ENCODE measurements at regions not wholly inside any gene's neighbourhood (a gene's known extent, or its start where the extent isn't known, plus 50 kb on each side); places are given as distances from the start of the nearest gene placed in this dataset.

- Mint-ChIP-seq H3K4me3 (no peak overlapping the region), H3K36me3 (ENCODE audit: low read depth) (no peaks in the 10 kb centered on the region), H3K9me3 (ENCODE audit: low read depth) (no peaks in the 10 kb centered on the region), H3K27ac (no peak overlapping the region), H3K4me1 (no peaks in the 10 kb centered on the region), H3K27me3 (no peaks in the 10 kb centered on the region)
- intact Hi-C loops (cut with DNase I, micrococcal nuclease) = no loop called here
- ATAC-seq (no peak), DNase-seq (no peak)
- ChIA-PET CTCF (no interaction called here), POLR2A (no interaction called here)
These were observed 527.3 kb downstream of the SNAPC1 start for GRCh38 chr14:62289471-62289870.

- no peaks in the 10 kb centered on the region for H3K4me1 Mint-ChIP-seq
- no peaks in the 10 kb centered on the region for H3K9me3 Mint-ChIP-seq (ENCODE audit: low read depth)
- intact Hi-C loops (cut with DNase I, micrococcal nuclease) = no loop called here
- H3K27me3 Mint-ChIP-seq = peaks cover 5% of the 10 kb centered on the region
- DNase-seq (no peak), ATAC-seq (no peak)
- no peak overlapping the region for H3K27ac Mint-ChIP-seq
- H3K4me3 Mint-ChIP-seq = no peak overlapping the region
- POLR2A ChIA-PET = no interaction called here
- H3K36me3 Mint-ChIP-seq (ENCODE audit: low read depth) = no peaks in the 10 kb centered on the region
- CTCF ChIA-PET = no interaction called here
These were observed 538.9 kb downstream of the SNAPC1 start for GRCh38 chr14:62301080-62301479.

- Mint-ChIP-seq H3K36me3 (ENCODE audit: low read depth) (no peaks in the 10 kb centered on the region), H3K4me1 (no peaks in the 10 kb centered on the region), H3K4me3 (no peak overlapping the region), H3K27ac (no peak overlapping the region), H3K27me3 (peaks cover 5% of the 10 kb centered on the region), H3K9me3 (ENCODE audit: low read depth) (no peaks in the 10 kb centered on the region)
- ATAC-seq = no peak
- intact Hi-C loops (cut with DNase I, micrococcal nuclease) = no loop called here
- DNase-seq = no peak
- CTCF ChIA-PET = no interaction called here
- POLR2A ChIA-PET = no interaction called here
These were observed 539.7 kb downstream of the SNAPC1 start for GRCh38 chr14:62301911-62302310.

GRCh38 chr14:62303437-62303836, 541.2 kb downstream of the SNAPC1 start:
- Mint-ChIP-seq H3K4me3 (no peak overlapping the region), H3K27ac (no peak overlapping the region), H3K9me3 (ENCODE audit: low read depth) (peaks cover 4% of the 10 kb centered on the region), H3K27me3 (peaks cover 2% of the 10 kb centered on the region), H3K36me3 (ENCODE audit: low read depth) (no peaks in the 10 kb centered on the region), H3K4me1 (no peaks in the 10 kb centered on the region)
- DNase-seq = no peak
- POLR2A ChIA-PET = no interaction called here
- CTCF ChIA-PET = no interaction called here
- intact Hi-C loops (cut with DNase I, micrococcal nuclease) = no loop called here
- no peak for ATAC-seq

- H3K27ac Mint-ChIP-seq = no peak overlapping the region
- no peaks in the 10 kb centered on the region for H3K4me1 Mint-ChIP-seq
- DNase-seq (no peak), ATAC-seq (no peak)
- H3K27me3 Mint-ChIP-seq = peaks cover 2% of the 10 kb centered on the region
- CTCF ChIA-PET = no interaction called here
- H3K36me3 Mint-ChIP-seq (ENCODE audit: low read depth) = no peaks in the 10 kb centered on the region
- intact Hi-C loops (cut with DNase I, micrococcal nuclease) = no loop called here
- H3K4me3 Mint-ChIP-seq = no peak overlapping the region
- POLR2A ChIA-PET = no interaction called here
- peaks cover 4% of the 10 kb centered on the region for H3K9me3 Mint-ChIP-seq (ENCODE audit: low read depth)
These were observed 542.0 kb downstream of the SNAPC1 start for GRCh38 chr14:62304257-62304656.

GRCh38 chr14:62307844-62308243, 545.6 kb downstream of the SNAPC1 start:
- Mint-ChIP-seq H3K9me3 (ENCODE audit: low read depth) (peaks cover 4% of the 10 kb centered on the region), H3K4me1 (no peaks in the 10 kb centered on the region), H3K27ac (no peak overlapping the region), H3K27me3 (no peaks in the 10 kb centered on the region), H3K4me3 (no peak overlapping the region), H3K36me3 (ENCODE audit: low read depth) (no peaks in the 10 kb centered on the region)
- POLR2A ChIA-PET = no interaction called here
- no peak for ATAC-seq
- intact Hi-C loops (cut with DNase I, micrococcal nuclease) = no loop called here
- CTCF ChIA-PET = no interaction called here
- DNase-seq = no peak

GRCh38 chr14:62308316-62308715, 546.1 kb downstream of the SNAPC1 start:
- Mint-ChIP-seq H3K27me3 (no peaks in the 10 kb centered on the region), H3K4me1 (no peaks in the 10 kb centered on the region), H3K9me3 (ENCODE audit: low read depth) (peaks cover 4% of the 10 kb centered on the region), H3K27ac (no peak overlapping the region), H3K36me3 (ENCODE audit: low read depth) (no peaks in the 10 kb centered on the region), H3K4me3 (no peak overlapping the region)
- ATAC-seq = no peak
- CTCF ChIA-PET = no interaction called here
- intact Hi-C loops (cut with DNase I, micrococcal nuclease) = no loop called here
- POLR2A ChIA-PET = no interaction called here
- DNase-seq = no peak

- DNase-seq (no peak), ATAC-seq (no peak)
- ChIA-PET POLR2A (no interaction called here), CTCF (no interaction called here)
- H3K9me3 Mint-ChIP-seq (ENCODE audit: low read depth) = peaks cover 4% of the 10 kb centered on the region
- intact Hi-C loops (cut with DNase I, micrococcal nuclease) = no loop called here
- no peaks in the 10 kb centered on the region for H3K36me3 Mint-ChIP-seq (ENCODE audit: low read depth)
- no peak overlapping the region for H3K4me3 Mint-ChIP-seq
- no peaks in the 10 kb centered on the region for H3K4me1 Mint-ChIP-seq
- no peak overlapping the region for H3K27ac Mint-ChIP-seq
- H3K27me3 Mint-ChIP-seq = no peaks in the 10 kb centered on the region
These were observed 546.7 kb downstream of the SNAPC1 start for GRCh38 chr14:62308891-62309290.

- POLR2A ChIA-PET = no interaction called here
- H3K4me3 Mint-ChIP-seq = no peak overlapping the region
- H3K4me1 Mint-ChIP-seq = no peaks in the 10 kb centered on the region
- no peak for DNase-seq
- no peak overlapping the region for H3K27ac Mint-ChIP-seq
- no peak for ATAC-seq
- H3K9me3 Mint-ChIP-seq (ENCODE audit: low read depth) = peaks cover 2% of the 10 kb centered on the region
- H3K36me3 Mint-ChIP-seq (ENCODE audit: low read depth) = no peaks in the 10 kb centered on the region
- intact Hi-C loops (cut with DNase I, micrococcal nuclease) = no loop called here
- CTCF ChIA-PET = interaction anchor here (0.5 to 0.7 kb wide), 2 partner anchors 995 to 1234 kb away, joined by 3 read pairs; no protein-coding TSS in a partner anchor
- no peaks in the 10 kb centered on the region for H3K27me3 Mint-ChIP-seq
These were observed 551.0 kb downstream of the SNAPC1 start for GRCh38 chr14:62313212-62313611.

- no peaks in the 10 kb centered on the region for H3K36me3 Mint-ChIP-seq (ENCODE audit: low read depth)
- ChIA-PET POLR2A (no interaction called here), CTCF (no interaction called here)
- no peak for ATAC-seq
- intact Hi-C loops (cut with DNase I, micrococcal nuclease) = no loop called here
- H3K27me3 Mint-ChIP-seq = no peaks in the 10 kb centered on the region
- H3K4me3 Mint-ChIP-seq = no peak overlapping the region
- H3K9me3 Mint-ChIP-seq (ENCODE audit: low read depth) = no peaks in the 10 kb centered on the region
- no peaks in the 10 kb centered on the region for H3K4me1 Mint-ChIP-seq
- no peak for DNase-seq
- no peak overlapping the region for H3K27ac Mint-ChIP-seq
These were observed 552.0 kb downstream of the SNAPC1 start for GRCh38 chr14:62314221-62314620.

- no peak overlapping the region for H3K4me3 Mint-ChIP-seq
- H3K4me1 Mint-ChIP-seq = no peaks in the 10 kb centered on the region
- no peaks in the 10 kb centered on the region for H3K27me3 Mint-ChIP-seq
- no peak overlapping the region for H3K27ac Mint-ChIP-seq
- H3K36me3 Mint-ChIP-seq (ENCODE audit: low read depth) = no peaks in the 10 kb centered on the region
- ChIA-PET CTCF (no interaction called here), POLR2A (no interaction called here)
- no peaks in the 10 kb centered on the region for H3K9me3 Mint-ChIP-seq (ENCODE audit: low read depth)
- intact Hi-C loops (cut with DNase I, micrococcal nuclease) = loop anchor here in 1 of 2 experiments (5.0 kb wide), 1 partner anchor 1032 kb away; no protein-coding TSS in a partner anchor
- ATAC-seq = no peak
- DNase-seq = no peak
These were observed 552.7 kb downstream of the SNAPC1 start for GRCh38 chr14:62314871-62315270.

GRCh38 chr14:62315631-62316030, 553.4 kb downstream of the SNAPC1 start:
- no peaks in the 10 kb centered on the region for H3K36me3 Mint-ChIP-seq (ENCODE audit: low read depth)
- ChIA-PET CTCF (no interaction called here), POLR2A (no interaction called here)
- H3K4me1 Mint-ChIP-seq = no peaks in the 10 kb centered on the region
- DNase-seq (no peak), ATAC-seq (no peak)
- intact Hi-C loops (cut with DNase I, micrococcal nuclease) = loop anchor here in 1 of 2 experiments (5.0 kb wide), 1 partner anchor 1032 kb away; no protein-coding TSS in a partner anchor
- H3K4me3 Mint-ChIP-seq = no peak overlapping the region
- H3K9me3 Mint-ChIP-seq (ENCODE audit: low read depth) = no peaks in the 10 kb centered on the region
- no peaks in the 10 kb centered on the region for H3K27me3 Mint-ChIP-seq
- no peak overlapping the region for H3K27ac Mint-ChIP-seq

- H3K4me1 Mint-ChIP-seq = no peaks in the 10 kb centered on the region
- H3K27ac Mint-ChIP-seq = no peak overlapping the region
- ChIA-PET POLR2A (no interaction called here), CTCF (no interaction called here)
- ATAC-seq (no peak), DNase-seq (no peak)
- no peak overlapping the region for H3K4me3 Mint-ChIP-seq
- intact Hi-C loops (cut with DNase I, micrococcal nuclease) = no loop called here
- H3K27me3 Mint-ChIP-seq = no peaks in the 10 kb centered on the region
- H3K9me3 Mint-ChIP-seq (ENCODE audit: low read depth) = peaks cover 9% of the 10 kb centered on the region
- no peaks in the 10 kb centered on the region for H3K36me3 Mint-ChIP-seq (ENCODE audit: low read depth)
These were observed 560.0 kb downstream of the SNAPC1 start for GRCh38 chr14:62322216-62322615.
